A673 (cell line): ENCODE measurements at regions not wholly inside any gene's neighbourhood (a gene's known extent, or its start where the extent isn't known, plus 50 kb on each side); places are given as distances from the start of the nearest gene placed in this dataset.

Experiments used
- BruUV-seq: library from RNA; stranded (reverse); fragments of 400-500 nt; replicated peaks from 2 replicates; lab custom pipeline; 2021; lab: Mats Ljungman, UMichigan
- CTCF ChIA-PET: fragments of 300-600 bp; sonication (Branson Sonifier 250); formaldehyde crosslinking; loops from one replicate; lab custom pipeline; 2022; ENCODE audit warnings: antibody characterized with exemption; lab: Charles Lee
- POLR2A ChIA-PET: fragments of 300-600 bp; sonication (Branson Sonifier 250); formaldehyde crosslinking; loops from one replicate; lab custom pipeline; 2022; ENCODE audit warnings: antibody characterized with exemption; ENCODE audit not compliant: low non-redundant PET; lab: Charles Lee
- DNase-seq: peaks from one replicate; pipeline ENCODE4 v3.0.0-alpha.2; 2015; ENCODE audit warnings: low spot score
- H3K27ac ChIP-seq: fragments of 200-600 bp; sonication (generic); 2 replicates; pipeline ENCODE4 v1.5.1; 2016; ENCODE audit warnings: mixed run types, low read depth, mild to moderate bottlenecking, mixed read lengths, antibody characterized with exemption, low read length; ENCODE audit not compliant: poor library complexity, severe bottlenecking
- H3K27me3 ChIP-seq: fragments of 200-600 bp; sonication (generic); replicated peaks from 2 replicates; pipeline ENCODE4 v1.6.1; 2017; ENCODE audit warnings: mixed run types, low read depth, mild to moderate bottlenecking, mixed read lengths, antibody characterized with exemption, low read length; ENCODE audit not compliant: insufficient read depth, poor library complexity
- H3K36me3 ChIP-seq: fragments of 200-600 bp; sonication (generic); 2 replicates; pipeline ENCODE4 v1.6.1; 2016; ENCODE audit warnings: mixed run types, mild to moderate bottlenecking, mixed read lengths, antibody characterized with exemption, low read length; ENCODE audit not compliant: insufficient read depth, poor library complexity, severe bottlenecking
- H3K4me1 ChIP-seq: fragments of 200-600 bp; sonication (generic); 2 replicates; pipeline ENCODE4 v1.6.1; 2017; ENCODE audit warnings: mixed run types, mild to moderate bottlenecking, mixed read lengths, antibody characterized with exemption, low read length; ENCODE audit not compliant: insufficient read depth, poor library complexity, severe bottlenecking
- H3K4me3 ChIP-seq: fragments of 200-600 bp; sonication (generic); 2 replicates; pipeline ENCODE4 v1.5.1; 2016; ENCODE audit warnings: low read depth, mixed run types, mild to moderate bottlenecking, mixed read lengths, low read length; ENCODE audit not compliant: poor library complexity, severe bottlenecking
- H3K9me3 ChIP-seq: fragments of 200-600 bp; sonication (generic); 2 replicates; pipeline ENCODE4 v1.6.1; 2016; ENCODE audit warnings: mixed run types, low read depth, mild to moderate bottlenecking, mixed read lengths, antibody characterized with exemption, low read length; ENCODE audit not compliant: poor library complexity, severe bottlenecking
- EZH2 ChIP-seq: fragments of 200-600 bp; sonication (generic); IDR thresholded peaks from 2 replicates; pipeline ENCODE4 v1.6.1; 2017; ENCODE audit warnings: borderline replicate concordance, low read depth, mild to moderate bottlenecking, mixed read lengths, antibody characterized with exemption, low read length; ENCODE audit not compliant: poor library complexity, severe bottlenecking
- intact Hi-C: fragments of 100-400 bp; cut with micrococcal nuclease; formaldehyde crosslinking; loops from one replicate; pipeline ENCODE4 v1.10.0; 2022; ENCODE audit not compliant: unreplicated experiment
- TF ChIP-seq, protein P1 (sequence below): fragments of 300-800, 200-600 bp; sonication (generic); conservative IDR thresholded peaks from 2 replicates; pipeline ENCODE4 v1.5.1; 2017; ENCODE audit warnings: low read depth, mild to moderate bottlenecking, antibody characterized with exemption, low read length, moderate library complexity, mixed read lengths

DNA sequence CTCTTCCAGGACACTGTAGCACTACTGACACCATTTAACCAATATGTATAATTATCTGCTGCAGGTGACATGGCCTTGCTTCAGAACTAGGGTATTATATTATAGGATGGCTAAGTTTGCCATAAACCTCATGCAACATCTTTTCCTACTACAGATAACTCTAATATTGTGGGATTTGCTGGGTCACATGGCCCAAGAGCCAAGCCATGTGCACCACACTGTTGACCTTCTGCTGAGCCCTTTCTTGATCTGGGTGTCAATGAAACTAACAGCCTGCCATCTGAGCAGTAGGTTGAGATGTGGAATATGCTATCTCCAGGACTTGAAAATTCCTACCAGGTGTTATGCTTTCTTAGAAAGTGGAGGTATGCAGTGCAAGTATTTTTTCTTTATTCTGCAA lies 2291.1 kb downstream of the MRPL39 start:
- intact Hi-C loops: no loop called here
- Histone ChIP-seq H3K36me3 (no peaks in the 10 kb centered on the region), H3K27me3 (no peaks in the 10 kb centered on the region), H3K4me1 (no peaks in the 10 kb centered on the region), H3K27ac (no peak overlapping the region), H3K4me3 (no peak overlapping the region), H3K9me3 (no peaks in the 10 kb centered on the region)
- ChIA-PET CTCF (no interaction called here), POLR2A (no interaction called here)
- no peak for DNase-seq
- TF ChIP-seq, protein P1, sequence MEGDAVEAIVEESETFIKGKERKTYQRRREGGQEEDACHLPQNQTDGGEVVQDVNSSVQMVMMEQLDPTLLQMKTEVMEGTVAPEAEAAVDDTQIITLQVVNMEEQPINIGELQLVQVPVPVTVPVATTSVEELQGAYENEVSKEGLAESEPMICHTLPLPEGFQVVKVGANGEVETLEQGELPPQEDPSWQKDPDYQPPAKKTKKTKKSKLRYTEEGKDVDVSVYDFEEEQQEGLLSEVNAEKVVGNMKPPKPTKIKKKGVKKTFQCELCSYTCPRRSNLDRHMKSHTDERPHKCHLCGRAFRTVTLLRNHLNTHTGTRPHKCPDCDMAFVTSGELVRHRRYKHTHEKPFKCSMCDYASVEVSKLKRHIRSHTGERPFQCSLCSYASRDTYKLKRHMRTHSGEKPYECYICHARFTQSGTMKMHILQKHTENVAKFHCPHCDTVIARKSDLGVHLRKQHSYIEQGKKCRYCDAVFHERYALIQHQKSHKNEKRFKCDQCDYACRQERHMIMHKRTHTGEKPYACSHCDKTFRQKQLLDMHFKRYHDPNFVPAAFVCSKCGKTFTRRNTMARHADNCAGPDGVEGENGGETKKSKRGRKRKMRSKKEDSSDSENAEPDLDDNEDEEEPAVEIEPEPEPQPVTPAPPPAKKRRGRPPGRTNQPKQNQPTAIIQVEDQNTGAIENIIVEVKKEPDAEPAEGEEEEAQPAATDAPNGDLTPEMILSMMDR: no peak
- no peak for TF ChIP-seq EZH2
- BruUV-seq: no TSS peak

DNA sequence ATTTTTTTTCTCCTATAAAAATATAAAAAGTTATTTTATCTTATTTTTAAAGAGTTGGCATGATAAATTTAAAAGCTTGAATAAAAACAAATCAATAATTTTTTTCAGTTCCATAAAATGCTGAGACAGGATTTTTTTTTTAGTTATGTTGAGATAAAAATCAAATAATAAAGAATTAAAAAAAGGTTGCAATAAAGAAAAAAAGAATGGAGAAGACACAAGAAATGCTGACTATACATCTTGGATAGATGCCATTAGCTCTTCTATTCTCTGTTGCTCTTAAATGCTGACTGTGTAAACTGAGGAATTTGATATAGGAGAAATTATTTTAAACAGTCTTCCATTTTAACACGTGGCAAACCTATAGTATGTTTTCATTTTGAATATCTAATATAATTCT lies 2298.5 kb downstream of the MRPL39 start:
- DNase-seq: no peak
- BruUV-seq: no TSS peak
- ChIA-PET CTCF (no interaction called here), POLR2A (no interaction called here)
- Histone ChIP-seq H3K9me3 (peaks cover under 1% of the 10 kb centered on the region), H3K4me1 (no peaks in the 10 kb centered on the region), H3K27ac (no peak overlapping the region), H3K27me3 (no peaks in the 10 kb centered on the region), H3K36me3 (no peaks in the 10 kb centered on the region), H3K4me3 (no peak overlapping the region)
- no peak for TF ChIP-seq EZH2
- TF ChIP-seq, protein P1: no peak
- intact Hi-C loops: no loop called here

DNA sequence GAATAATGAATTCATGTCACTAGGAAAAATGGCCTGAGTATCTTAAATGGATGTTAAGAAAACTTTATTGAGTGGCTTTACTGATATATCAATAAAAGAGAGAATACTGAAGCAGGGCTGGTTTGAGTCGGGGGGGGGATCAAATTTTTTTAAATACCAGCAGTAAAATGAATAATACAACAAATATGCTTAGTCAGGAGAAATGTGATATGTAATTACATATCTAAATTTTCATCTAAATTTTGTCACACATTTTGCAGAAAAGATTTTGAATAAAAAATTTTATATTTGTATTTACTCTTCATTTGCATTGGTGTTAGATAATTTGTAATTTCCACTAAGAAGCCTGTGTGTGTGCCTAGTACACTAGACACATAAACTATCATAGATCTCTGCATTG lies 2300.2 kb downstream of the MRPL39 start:
- POLR2A ChIA-PET: no interaction called here
- intact Hi-C loops: no loop called here
- Histone ChIP-seq H3K36me3 (no peaks in the 10 kb centered on the region), H3K27me3 (no peaks in the 10 kb centered on the region), H3K4me3 (no peak overlapping the region), H3K4me1 (no peaks in the 10 kb centered on the region), H3K27ac (no peak overlapping the region), H3K9me3 (peaks cover 8% of the 10 kb centered on the region)
- CTCF ChIA-PET: no interaction called here
- no peak for DNase-seq
- TF ChIP-seq, protein P1: no peak
- TF ChIP-seq EZH2: no peak
- BruUV-seq: no TSS peak
